ENCODE measurements at regions not wholly inside any gene's neighbourhood (a gene's known extent, or its start where the extent isn't known, plus 50 kb on each side); places are given as distances from the start of the nearest gene placed in this dataset.

GRCh38 chr17:36812762-36813161 is 124.5 kb upstream of the LHX1 start:
- no peaks in the 10 kb centered on the region for H3K36me3 ChIP-seq (replicated peaks in 1 of 2; ENCODE audit: control insufficient read depth in 1 of 2, insufficient read depth in 2 of 2, low read length in 2 of 2)
- no peaks in the 10 kb centered on the region for H4K20me1 ChIP-seq (ENCODE audit: insufficient read depth, low read length)
- H2AFZ ChIP-seq (ENCODE audit: insufficient read depth, low read depth, low read length, poor library complexity, severe bottlenecking), result no peak overlapping the region
- H3K4me1 Mint-ChIP-seq, result no peaks in the 10 kb centered on the region
- H3K27me3 ChIP-seq (ENCODE audit: control insufficient read depth in 2 of 2, insufficient read depth in 2 of 2, low read length in 2 of 2), result peaks cover 15 to 56% of the 10 kb centered on the region in 2 donors
- no peak for DNase-seq
- intact Hi-C loops (cut with micrococcal nuclease), result no loop called here
- H3K4me3 Mint-ChIP-seq, result no peak overlapping the region
- no peak overlapping the region for H3K27ac Mint-ChIP-seq
- H3K9me3 ChIP-seq (replicated peaks in 1 of 2; ENCODE audit: control insufficient read depth in 1 of 2, insufficient read depth in 1 of 2, low read length in 2 of 2), result no peaks in the 10 kb centered on the region
- H3K4me1 ChIP-seq (ENCODE audit: control insufficient read depth in 1 of 2, insufficient read depth in 2 of 2, low read length in 2 of 2), result no peaks in the 10 kb centered on the region
- no peak for TF ChIP-seq CTCF (IDR thresholded peaks at IDR 0.05)
- no peak overlapping the region for H3K4me3 ChIP-seq (replicated peaks in 1 of 3; ENCODE audit: low read depth in 2 of 3, low read length in 3 of 3)
- H3K9ac ChIP-seq (ENCODE audit: insufficient read depth, low read length, poor library complexity, severe bottlenecking), result no peak overlapping the region
- H3K79me2 ChIP-seq (ENCODE audit: insufficient read depth, low read length), result no peaks in the 10 kb centered on the region
- 11% methylated on average over 6 of the region's 9 CpGs for WGBS (ENCODE audit: insufficient coverage)
- no peak overlapping the region for H3K4me2 ChIP-seq (replicated peaks; ENCODE audit: extremely low read depth, low read length, poor library complexity, severe bottlenecking)
- no peaks in the 10 kb centered on the region for H3K36me3 Mint-ChIP-seq
- peaks cover 46 to 69% (median 59%) of the 10 kb centered on the region in 3 donors for H3K27me3 Mint-ChIP-seq (ENCODE audit: low read depth in 3 of 3)
- no peak overlapping the region for H3K27ac ChIP-seq (ENCODE audit: low read depth in 1 of 2, low read length in 2 of 2)
- H3K9me3 Mint-ChIP-seq, result no peaks in the 10 kb centered on the region

GRCh38 chr17:36813357-36813756 is 123.9 kb upstream of the LHX1 start:
- H3K4me1 ChIP-seq (ENCODE audit: control insufficient read depth in 1 of 2, insufficient read depth in 2 of 2, low read length in 2 of 2), result no peaks in the 10 kb centered on the region
- intact Hi-C loops (cut with micrococcal nuclease), result no loop called here
- H3K36me3 ChIP-seq (replicated peaks in 1 of 2; ENCODE audit: control insufficient read depth in 1 of 2, insufficient read depth in 2 of 2, low read length in 2 of 2), result no peaks in the 10 kb centered on the region
- no peaks in the 10 kb centered on the region for H4K20me1 ChIP-seq (ENCODE audit: insufficient read depth, low read length)
- no peak overlapping the region for H3K4me3 ChIP-seq (replicated peaks in 1 of 3; ENCODE audit: low read depth in 2 of 3, low read length in 3 of 3)
- TF ChIP-seq CTCF (IDR thresholded peaks at IDR 0.05), result no peak
- H3K27me3 ChIP-seq (ENCODE audit: control insufficient read depth in 2 of 2, insufficient read depth in 2 of 2, low read length in 2 of 2), result peaks cover 10 to 53% of the 10 kb centered on the region in 2 donors
- no peaks in the 10 kb centered on the region for H3K9me3 ChIP-seq (replicated peaks in 1 of 2; ENCODE audit: control insufficient read depth in 1 of 2, insufficient read depth in 1 of 2, low read length in 2 of 2)
- H3K79me2 ChIP-seq (ENCODE audit: insufficient read depth, low read length), result no peaks in the 10 kb centered on the region
- 72% methylated on average over 5 of the region's 5 CpGs for WGBS (ENCODE audit: insufficient coverage)
- Mint-ChIP-seq H3K27me3 (ENCODE audit: low read depth in 3 of 3) (peaks cover 44 to 64% (median 57%) of the 10 kb centered on the region in 3 donors), H3K27ac (peak overlapping the region in 1 of 7 donors; percentile 38), H3K9me3 (no peaks in the 10 kb centered on the region), H3K36me3 (no peaks in the 10 kb centered on the region), H3K4me3 (no peak overlapping the region), H3K4me1 (no peaks in the 10 kb centered on the region)
- no peak overlapping the region for H3K9ac ChIP-seq (ENCODE audit: insufficient read depth, low read length, poor library complexity, severe bottlenecking)
- DNase-seq, result no peak
- H3K4me2 ChIP-seq (replicated peaks; ENCODE audit: extremely low read depth, low read length, poor library complexity, severe bottlenecking), result no peak overlapping the region
- no peak overlapping the region for H2AFZ ChIP-seq (ENCODE audit: insufficient read depth, low read depth, low read length, poor library complexity, severe bottlenecking)
- H3K27ac ChIP-seq (ENCODE audit: low read depth in 1 of 2, low read length in 2 of 2), result no peak overlapping the region
